Coronary artery (tissue), 2 donors: ENCODE measurements at regions not wholly inside any gene's neighbourhood (a gene's known extent, or its start where the extent isn't known, plus 50 kb on each side); places are given as distances from the start of the nearest gene placed in this dataset.
"Not testable (repeated sequence)": the region's sequence is repeated elsewhere in the genome, so short reads cannot be mapped to it uniquely, and the experiment has no call there.

Experiments
- DNase-seq: peaks from one replicate; pipeline ENCODE4 v3.0.0-alpha.2; 2017; ENCODE audit warnings: low spot score
- H3K27ac ChIP-seq, 2 donors: fragments of 200-600 bp; sonication (generic); one replicate each; pipeline ENCODE4 v1.5.1; 2016 to 2019
- H3K4me3 ChIP-seq: fragments of 200-600 bp; sonication (generic); 2 replicates; pipeline ENCODE4 v1.5.1; 2016; ENCODE audit warnings: mild to moderate bottlenecking, moderate library complexity
- CTCF ChIP-seq: fragments of 200-600 bp; sonication (generic); IDR thresholded peaks from one replicate; pipeline ENCODE4 v1.5.1; 2019; ENCODE audit warnings: antibody characterized with exemption

GRCh38 chr2:174680221-174680620, 82.6 kb upstream of the WIPF1 start:
- Histone ChIP-seq H3K27ac (no peak overlapping the region), H3K4me3 (peak overlapping the region; percentile 94)
- DNase-seq = no peak
- TF ChIP-seq CTCF = no peak

GRCh38 chr2:174678395-174678794, 80.8 kb upstream of the WIPF1 start:
- Histone ChIP-seq H3K27ac (no peak overlapping the region), H3K4me3 (no peak overlapping the region)
- no peak for TF ChIP-seq CTCF
- no peak for DNase-seq

- H3K4me3 ChIP-seq = no peak overlapping the region
- no peak for DNase-seq
- H3K27ac ChIP-seq = no peak overlapping the region
- TF ChIP-seq CTCF = no peak
Measured at GRCh38 chr2:174675615-174676014, 78.0 kb upstream of the WIPF1 start.

GRCh38 chr2:174673876-174674275, 76.3 kb upstream of the WIPF1 start:
- no peak for DNase-seq
- TF ChIP-seq CTCF = no peak
- no peak overlapping the region for H3K4me3 ChIP-seq
- no peak overlapping the region for H3K27ac ChIP-seq

- no peak for DNase-seq
- Histone ChIP-seq H3K4me3 (no peak overlapping the region), H3K27ac (no peak overlapping the region)
- TF ChIP-seq CTCF = no peak
Measured at GRCh38 chr2:174673440-174673839, 75.8 kb upstream of the WIPF1 start.

GRCh38 chr2:174671532-174671931, 73.9 kb upstream of the WIPF1 start:
- H3K27ac ChIP-seq, DNase-seq, H3K4me3 ChIP-seq: not testable (repeated sequence)

- TF ChIP-seq CTCF = no peak
- Histone ChIP-seq H3K4me3 (no peak overlapping the region), H3K27ac (no peak overlapping the region)
- DNase-seq = no peak
Measured at GRCh38 chr2:174670446-174670845, 72.8 kb upstream of the WIPF1 start.

- TF ChIP-seq CTCF = no peak
- no peak for DNase-seq
- H3K27ac ChIP-seq = no peak overlapping the region
- no peak overlapping the region for H3K4me3 ChIP-seq
Measured at GRCh38 chr2:174669336-174669735, 71.7 kb upstream of the WIPF1 start.
